ENCODE measurements at regions not wholly inside any gene's neighbourhood (a gene's known extent, or its start where the extent isn't known, plus 50 kb on each side); places are given as distances from the start of the nearest gene placed in this dataset.
"Not testable (repeated sequence)": the region's sequence is repeated elsewhere in the genome, so short reads cannot be mapped to it uniquely, and the experiment has no call there.

DNA sequence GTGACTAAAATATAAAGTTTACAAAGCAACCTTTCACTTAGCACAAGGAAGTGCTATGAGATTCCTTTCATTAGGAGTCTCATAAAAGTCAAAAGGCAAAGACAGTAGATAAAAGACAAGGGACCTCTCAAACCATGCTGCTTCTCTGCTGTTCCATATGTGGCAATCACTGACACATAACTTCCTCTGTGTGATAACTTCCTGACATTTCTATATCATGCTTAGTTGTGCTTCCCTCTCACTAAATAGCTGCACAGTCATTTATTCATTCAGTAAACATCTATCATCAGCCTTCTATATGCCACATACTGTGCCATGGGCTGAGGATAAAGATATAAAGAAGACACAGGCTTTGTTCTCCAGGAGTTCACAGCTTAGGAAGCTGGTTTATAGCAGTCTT is 214.8 kb upstream of the GRIK2 start:
- TF ChIP-seq TAF1 (IDR thresholded peaks at IDR 0.05; ENCODE audit: low read depth, low read length) (no peak), SPI1 (IDR thresholded peaks at IDR 0.05; ENCODE audit: low read depth, low read length) (no peak), POLR2AphosphoS5 (IDR thresholded peaks at IDR 0.05; ENCODE audit: low read depth, low read length) (no peak)
- DNase-seq (ENCODE audit: insufficient read length, low spot score): no peak
- FAIRE-seq: no peak

DNA sequence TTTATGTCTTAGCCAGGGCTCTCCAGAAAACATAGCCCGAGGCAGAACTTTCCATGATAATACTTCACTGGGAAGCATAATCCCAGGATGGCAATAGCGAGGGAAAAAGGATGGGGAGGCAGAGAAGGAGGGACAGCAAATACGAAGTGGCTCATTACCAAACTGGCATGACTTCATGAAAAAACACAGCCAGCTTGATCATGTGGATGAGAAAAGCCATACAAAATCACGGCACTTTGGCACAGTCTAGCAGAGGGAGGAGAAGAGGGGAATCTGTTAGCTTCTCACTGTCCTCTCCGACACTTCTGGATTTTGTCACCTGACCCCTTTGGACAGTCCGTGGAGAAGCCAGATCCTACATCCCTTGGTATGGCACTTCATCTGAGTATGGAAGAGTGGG is 212.5 kb upstream of the GRIK2 start:
- FAIRE-seq (no peak), DNase-seq (ENCODE audit: insufficient read length, low spot score) (no peak)
- TF ChIP-seq TAF1 (IDR thresholded peaks at IDR 0.05; ENCODE audit: low read depth, low read length): no peak
- no peak for TF ChIP-seq POLR2AphosphoS5 (IDR thresholded peaks at IDR 0.05; ENCODE audit: low read depth, low read length)
- TF ChIP-seq POLR2A (IDR thresholded peaks at IDR 0.05; ENCODE audit: low read depth, low read length): no peak
- TF ChIP-seq PAX5 (IDR thresholded peaks at IDR 0.05; ENCODE audit: insufficient read depth, low read length, severe bottlenecking): no peak
- no peak for TF ChIP-seq POU2F2 (IDR thresholded peaks at IDR 0.05; ENCODE audit: low read depth, low read length)
- no peak for TF ChIP-seq SPI1 (IDR thresholded peaks at IDR 0.05; ENCODE audit: low read depth, low read length)

- FAIRE-seq; DNase-seq (ENCODE audit: insufficient read length, low spot score): not testable (repeated sequence)
Observed at GRCh38 chr6:101188285-101188798, 205.2 kb upstream of the GRIK2 start.

- TF ChIP-seq SPI1 (IDR thresholded peaks at IDR 0.05; ENCODE audit: low read depth, low read length) (no peak), POLR2A (IDR thresholded peaks at IDR 0.05; ENCODE audit: low read depth, low read length) (no peak), TAF1 (IDR thresholded peaks at IDR 0.05; ENCODE audit: low read depth, low read length) (no peak), POLR2AphosphoS5 (IDR thresholded peaks at IDR 0.05; ENCODE audit: low read depth, low read length) (no peak), POU2F2 (IDR thresholded peaks at IDR 0.05; ENCODE audit: low read depth, low read length) (no peak), PAX5 (IDR thresholded peaks at IDR 0.05; ENCODE audit: insufficient read depth, low read length, severe bottlenecking) (no peak)
- DNase-seq (ENCODE audit: insufficient read length, low spot score) (no peak), FAIRE-seq (no peak)
Observed at GRCh38 chr6:101195588-101195987, 197.9 kb upstream of the GRIK2 start.

DNA sequence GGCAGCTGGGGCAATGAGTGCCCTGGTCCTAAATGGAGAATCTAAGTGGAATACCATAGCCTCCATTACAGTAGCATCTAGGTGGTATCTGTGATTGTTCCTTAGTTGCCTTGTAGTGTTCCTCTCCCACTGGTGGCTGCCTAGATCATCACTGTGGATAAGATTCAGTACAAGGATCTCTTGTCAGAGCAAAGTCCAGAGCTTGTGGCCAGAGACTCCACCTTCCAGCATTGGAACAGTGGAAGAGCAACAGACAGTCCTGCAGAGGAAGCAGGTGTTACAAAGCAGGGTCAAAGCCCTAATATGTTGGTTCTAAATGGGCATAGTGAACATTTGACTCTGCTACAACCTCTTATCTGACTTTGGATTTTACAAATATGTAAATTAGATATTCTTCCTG is 194.1 kb upstream of the GRIK2 start:
- FAIRE-seq (no peak), DNase-seq (ENCODE audit: insufficient read length, low spot score) (no peak)
- no peak for TF ChIP-seq TAF1 (IDR thresholded peaks at IDR 0.05; ENCODE audit: low read depth, low read length)
- TF ChIP-seq POLR2A (IDR thresholded peaks at IDR 0.05; ENCODE audit: low read depth, low read length): no peak
- TF ChIP-seq PAX5 (IDR thresholded peaks at IDR 0.05; ENCODE audit: insufficient read depth, low read length, severe bottlenecking): no peak
- TF ChIP-seq POU2F2 (IDR thresholded peaks at IDR 0.05; ENCODE audit: low read depth, low read length): no peak
- TF ChIP-seq POLR2AphosphoS5 (IDR thresholded peaks at IDR 0.05; ENCODE audit: low read depth, low read length): no peak
- TF ChIP-seq SPI1 (IDR thresholded peaks at IDR 0.05; ENCODE audit: low read depth, low read length): no peak

- FAIRE-seq (no peak), DNase-seq (ENCODE audit: insufficient read length, low spot score) (no peak)
- TF ChIP-seq POLR2A (IDR thresholded peaks at IDR 0.05; ENCODE audit: low read depth, low read length) (no peak), PAX5 (IDR thresholded peaks at IDR 0.05; ENCODE audit: insufficient read depth, low read length, severe bottlenecking) (no peak)
Observed at GRCh38 chr6:101202867-101203374, 190.6 kb upstream of the GRIK2 start.

GRCh38 chr6:101203664-101204063 is 189.8 kb upstream of the GRIK2 start:
- no peak for FAIRE-seq
- DNase-seq (ENCODE audit: insufficient read length, low spot score): no peak

GRCh38 chr6:101208152-101208551 is 185.4 kb upstream of the GRIK2 start:
- TF ChIP-seq POU2F2 (IDR thresholded peaks at IDR 0.05; ENCODE audit: low read depth, low read length) (no peak), PAX5 (IDR thresholded peaks at IDR 0.05; ENCODE audit: insufficient read depth, low read length, severe bottlenecking) (no peak), POLR2AphosphoS5 (IDR thresholded peaks at IDR 0.05; ENCODE audit: low read depth, low read length) (no peak), POLR2A (IDR thresholded peaks at IDR 0.05; ENCODE audit: low read depth, low read length) (no peak), SPI1 (IDR thresholded peaks at IDR 0.05; ENCODE audit: low read depth, low read length) (no peak), TAF1 (IDR thresholded peaks at IDR 0.05; ENCODE audit: low read depth, low read length) (no peak)
- DNase-seq (ENCODE audit: insufficient read length, low spot score): no peak
- FAIRE-seq: no peak

More at GRCh38 chr6:101203664-101204063, 189.8 kb upstream of the GRIK2 start:
- TF ChIP-seq POLR2A (IDR thresholded peaks at IDR 0.05; ENCODE audit: low read depth, low read length) (no peak), SPI1 (IDR thresholded peaks at IDR 0.05; ENCODE audit: low read depth, low read length) (no peak)

- TF ChIP-seq PAX5 (IDR thresholded peaks at IDR 0.05; ENCODE audit: insufficient read depth, low read length, severe bottlenecking): no peak
- TF ChIP-seq POLR2AphosphoS5 (IDR thresholded peaks at IDR 0.05; ENCODE audit: low read depth, low read length): no peak
- TF ChIP-seq SPI1 (IDR thresholded peaks at IDR 0.05; ENCODE audit: low read depth, low read length): no peak
- no peak for TF ChIP-seq POU2F2 (IDR thresholded peaks at IDR 0.05; ENCODE audit: low read depth, low read length)
- TF ChIP-seq TAF1 (IDR thresholded peaks at IDR 0.05; ENCODE audit: low read depth, low read length): no peak
- no peak for TF ChIP-seq POLR2A (IDR thresholded peaks at IDR 0.05; ENCODE audit: low read depth, low read length)
- DNase-seq (ENCODE audit: insufficient read length, low spot score) (no peak), FAIRE-seq (no peak)
Observed at GRCh38 chr6:101212640-101213039, 180.9 kb upstream of the GRIK2 start.

DNA sequence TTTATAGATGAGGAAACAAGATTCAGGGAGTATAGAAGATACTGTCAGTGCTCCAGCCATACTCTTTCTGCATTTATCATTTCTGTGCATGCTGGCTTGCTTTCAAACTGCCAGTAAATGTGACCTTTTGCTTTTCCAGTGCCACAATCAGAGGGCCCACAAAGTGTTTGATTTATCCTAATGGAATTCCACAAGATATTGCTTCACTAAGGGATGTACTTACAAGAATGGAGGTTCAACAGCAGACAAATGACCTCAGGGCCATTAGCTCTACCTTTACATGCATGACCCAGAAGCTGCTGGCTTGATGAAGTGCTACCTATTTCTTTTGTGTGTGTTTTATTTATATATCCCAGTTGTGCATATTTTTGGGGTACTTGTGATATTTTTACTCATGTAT is 171.5 kb upstream of the GRIK2 start:
- FAIRE-seq (no peak), DNase-seq (ENCODE audit: insufficient read length, low spot score) (no peak)
- TF ChIP-seq SPI1 (IDR thresholded peaks at IDR 0.05; ENCODE audit: low read depth, low read length) (no peak), POU2F2 (IDR thresholded peaks at IDR 0.05; ENCODE audit: low read depth, low read length) (no peak), POLR2AphosphoS5 (IDR thresholded peaks at IDR 0.05; ENCODE audit: low read depth, low read length) (no peak), PAX5 (IDR thresholded peaks at IDR 0.05; ENCODE audit: insufficient read depth, low read length, severe bottlenecking) (no peak), POLR2A (IDR thresholded peaks at IDR 0.05; ENCODE audit: low read depth, low read length) (no peak), TAF1 (IDR thresholded peaks at IDR 0.05; ENCODE audit: low read depth, low read length) (no peak)

- DNase-seq (ENCODE audit: insufficient read length, low spot score) (no peak), FAIRE-seq (no peak)
- TF ChIP-seq POU2F2 (IDR thresholded peaks at IDR 0.05; ENCODE audit: low read depth, low read length): no peak
- TF ChIP-seq SPI1 (IDR thresholded peaks at IDR 0.05; ENCODE audit: low read depth, low read length): no peak
- TF ChIP-seq POLR2A (IDR thresholded peaks at IDR 0.05; ENCODE audit: low read depth, low read length): no peak
- no peak for TF ChIP-seq TAF1 (IDR thresholded peaks at IDR 0.05; ENCODE audit: low read depth, low read length)
- TF ChIP-seq PAX5 (IDR thresholded peaks at IDR 0.05; ENCODE audit: insufficient read depth, low read length, severe bottlenecking): no peak
- TF ChIP-seq POLR2AphosphoS5 (IDR thresholded peaks at IDR 0.05; ENCODE audit: low read depth, low read length): no peak
Observed at GRCh38 chr6:101224751-101225150, 168.8 kb upstream of the GRIK2 start.
